ENCODE measurements at regions not wholly inside any gene's neighbourhood (a gene's known extent, or its start where the extent isn't known, plus 50 kb on each side); places are given as distances from the start of the nearest gene placed in this dataset.
A peak's percentile ranks its signal among the peaks of the same experiment; 100 is the strongest.

GRCh38 chr14:97200245-97200644 is 403.1 kb downstream of the VRK1 start:
- DNase-seq (ENCODE audit: low read depth): no peak

DNA sequence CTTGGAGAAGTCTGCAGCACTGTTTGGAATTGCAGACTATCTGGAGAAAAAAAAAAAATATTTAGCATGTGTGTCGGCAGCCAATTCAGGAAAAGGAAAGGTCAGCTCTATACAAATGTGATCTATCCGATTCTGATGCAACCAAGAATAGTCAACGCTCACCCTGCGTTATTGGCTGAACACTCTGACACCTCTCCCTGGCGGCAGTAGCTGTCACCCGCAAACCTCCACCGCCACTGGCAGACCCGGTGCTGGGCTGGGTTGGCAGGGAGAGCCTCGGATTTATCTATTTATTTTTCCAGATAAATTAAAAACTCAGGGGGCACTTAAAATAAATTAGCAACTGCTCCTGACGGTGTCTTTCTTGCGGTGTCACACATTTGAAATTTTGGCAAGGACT is 409.7 kb downstream of the VRK1 start:
- no peak for DNase-seq (ENCODE audit: low read depth)

GRCh38 chr14:97210202-97210601 is 413.0 kb downstream of the VRK1 start:
- no peak for DNase-seq (ENCODE audit: low read depth)

GRCh38 chr14:97212399-97212798 is 415.2 kb downstream of the VRK1 start:
- peak; percentile 41 for DNase-seq (ENCODE audit: low read depth)

GRCh38 chr14:97213720-97214119 is 416.5 kb downstream of the VRK1 start:
- no peak for DNase-seq (ENCODE audit: low read depth)

DNA sequence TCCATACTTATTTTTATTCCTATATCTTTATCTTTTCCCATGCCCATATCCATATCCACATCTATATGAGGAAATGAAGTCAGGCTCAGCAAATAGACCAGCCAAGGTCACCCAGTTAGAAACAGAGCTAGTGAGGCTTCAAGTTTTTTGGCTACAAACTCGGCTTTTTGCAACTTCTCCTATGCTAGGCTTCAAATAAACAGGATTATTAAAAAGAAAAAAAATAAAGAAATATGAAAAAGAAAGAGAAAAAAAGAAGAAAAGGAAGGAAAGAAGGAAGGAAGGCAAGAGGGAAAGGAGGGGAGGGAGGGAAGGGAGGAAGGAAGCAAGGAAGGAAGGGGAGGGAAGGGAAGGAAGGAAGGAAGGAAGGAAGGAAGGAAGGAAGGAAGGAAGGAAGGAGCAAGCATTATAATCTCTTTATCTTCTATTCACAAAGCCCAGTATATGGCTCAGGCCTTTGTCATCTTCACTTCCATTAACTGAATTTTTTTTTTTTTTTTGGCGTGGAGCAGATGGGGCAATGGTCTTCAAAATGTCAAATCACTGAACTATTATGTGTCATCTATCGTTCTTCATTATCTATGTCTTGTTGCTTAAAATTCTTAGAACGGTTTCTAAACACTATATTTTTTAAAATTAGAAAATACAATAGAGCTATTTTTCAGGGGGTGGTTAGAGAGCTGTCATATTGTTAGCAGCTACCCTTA is 418.2 kb downstream of the VRK1 start:
- DNase-seq (ENCODE audit: low read depth): no peak

- DNase-seq (ENCODE audit: low read depth): no peak
These were observed 420.1 kb downstream of the VRK1 start for GRCh38 chr14:97217111-97217885.

GRCh38 chr14:97218274-97218673 is 421.1 kb downstream of the VRK1 start:
- no peak for DNase-seq (ENCODE audit: low read depth)

DNA sequence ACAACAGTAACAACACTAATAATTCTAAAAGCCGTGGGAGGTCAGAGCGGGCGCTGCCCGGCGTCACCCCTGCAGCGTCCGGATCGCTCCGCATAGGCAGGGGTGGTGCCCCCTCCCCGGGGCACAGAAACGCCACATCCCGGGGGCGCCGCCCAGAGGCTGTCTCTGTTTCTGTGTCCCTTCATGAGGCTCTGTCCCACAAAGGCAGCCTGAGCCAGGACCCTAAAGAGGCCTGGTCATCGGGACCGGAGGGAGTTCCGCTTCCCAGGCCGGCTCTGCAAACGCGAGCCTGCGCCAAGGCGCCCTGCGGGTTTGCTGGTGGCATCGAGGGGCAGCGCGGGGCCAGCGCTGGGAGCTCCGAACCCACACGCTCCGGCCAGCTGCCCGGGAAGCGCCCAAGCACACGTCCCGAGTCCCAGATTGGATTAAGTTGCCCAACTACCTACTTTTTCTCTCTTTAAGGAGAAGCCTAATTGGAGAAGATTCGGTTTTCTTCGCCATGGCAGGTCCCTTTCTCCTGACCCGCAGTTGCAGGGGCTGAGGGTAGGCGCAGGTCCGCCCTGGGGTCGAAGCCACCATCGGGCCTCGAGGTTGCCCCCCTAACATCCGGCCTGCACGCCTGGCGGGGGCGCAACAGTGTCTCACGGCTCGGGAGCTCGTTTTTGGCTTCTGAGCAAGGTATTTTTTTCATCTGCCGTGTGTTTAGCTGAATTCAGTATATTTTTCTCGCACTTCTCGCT is 421.7 kb downstream of the VRK1 start:
- DNase-seq (ENCODE audit: low read depth): no peak

DNA sequence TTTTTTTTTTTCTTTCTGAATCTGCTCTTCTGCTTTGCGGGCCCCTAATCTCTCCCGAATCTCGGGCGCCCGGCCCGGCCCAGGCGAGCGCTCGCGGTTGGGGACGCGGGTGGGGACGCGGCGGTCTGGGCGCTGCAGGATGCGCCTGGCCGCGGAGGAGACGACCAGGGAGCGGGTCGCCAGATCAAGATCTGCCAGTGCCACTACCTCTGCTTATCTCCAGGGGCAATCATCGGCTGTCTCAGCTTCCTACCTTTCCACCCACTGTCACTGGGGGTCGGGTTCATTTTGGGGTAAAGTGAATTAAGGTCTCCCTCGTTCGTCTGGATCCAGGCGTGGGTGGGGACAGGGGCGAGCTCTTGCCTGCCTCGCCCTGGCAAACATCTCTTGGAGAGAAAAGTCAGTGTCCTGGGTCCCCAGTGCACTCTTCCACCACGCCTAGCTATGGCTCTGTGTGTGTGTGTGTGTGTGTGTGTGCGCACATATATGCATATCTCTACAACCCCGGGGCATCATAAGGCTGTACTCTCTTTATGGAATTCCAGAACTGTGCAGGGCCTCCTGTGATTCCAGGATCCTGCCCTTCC is 422.3 kb downstream of the VRK1 start:
- no peak for DNase-seq (ENCODE audit: low read depth)

DNA sequence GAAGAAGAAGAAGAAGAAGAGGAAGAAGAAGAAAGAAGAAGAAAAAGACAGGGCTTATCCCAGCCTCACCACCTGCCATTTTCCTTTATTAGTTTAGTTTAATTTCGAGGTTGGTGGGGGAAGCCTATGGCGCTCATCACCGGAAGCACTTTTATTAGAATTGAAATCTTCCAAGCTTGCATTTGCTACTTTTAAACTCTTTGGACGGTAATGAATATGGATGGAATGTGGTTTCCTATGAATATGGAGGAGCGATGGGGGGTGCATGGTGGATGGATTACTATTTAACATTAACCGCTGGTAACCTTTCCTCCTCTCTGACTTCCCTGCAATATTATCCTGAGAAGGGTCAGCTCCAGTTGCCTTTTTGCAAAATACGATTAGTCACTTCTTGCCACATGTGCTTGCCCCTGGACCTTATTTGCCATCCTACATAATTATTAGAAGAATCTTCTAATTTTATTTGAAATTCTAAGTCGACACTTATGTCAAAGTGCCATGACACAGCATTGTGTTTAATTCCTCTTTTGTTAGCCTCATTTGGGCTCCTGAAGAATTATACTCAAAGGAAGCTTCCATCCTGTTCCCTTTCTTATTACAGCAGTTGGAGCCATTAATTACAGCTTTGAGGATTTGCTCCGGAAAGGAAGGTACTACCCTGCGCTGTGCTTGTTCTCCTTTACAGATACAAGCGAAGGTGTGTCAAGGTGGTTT is 424.5 kb downstream of the VRK1 start:
- DNase-seq (ENCODE audit: low read depth): peak; percentile 38

DNA sequence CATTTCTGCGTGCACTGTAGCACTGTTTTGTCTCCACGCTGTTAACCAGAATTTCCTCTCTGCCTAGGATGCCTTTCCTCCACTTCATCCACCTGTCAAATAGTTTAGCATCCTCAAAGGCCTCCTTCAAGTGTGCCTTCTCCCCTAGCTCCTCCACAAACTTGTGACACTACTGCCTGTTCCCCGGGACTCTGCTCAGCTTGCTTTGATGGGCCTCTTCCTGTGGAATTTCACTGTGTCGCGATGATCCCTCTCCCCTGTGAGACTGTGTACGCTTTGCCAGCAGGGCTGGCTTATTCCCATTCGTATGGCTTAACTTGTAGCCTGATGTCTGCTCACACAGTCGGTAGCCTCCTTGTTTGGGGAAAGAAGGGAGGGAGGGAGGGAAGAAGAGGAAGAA is 426.8 kb downstream of the VRK1 start:
- DNase-seq (ENCODE audit: low read depth): no peak

- no peak for DNase-seq (ENCODE audit: low read depth)
These were observed 432.9 kb downstream of the VRK1 start for GRCh38 chr14:97230051-97230450.

GRCh38 chr14:97233319-97233985 is 436.3 kb downstream of the VRK1 start:
- no peak for DNase-seq (ENCODE audit: low read depth)

DNA sequence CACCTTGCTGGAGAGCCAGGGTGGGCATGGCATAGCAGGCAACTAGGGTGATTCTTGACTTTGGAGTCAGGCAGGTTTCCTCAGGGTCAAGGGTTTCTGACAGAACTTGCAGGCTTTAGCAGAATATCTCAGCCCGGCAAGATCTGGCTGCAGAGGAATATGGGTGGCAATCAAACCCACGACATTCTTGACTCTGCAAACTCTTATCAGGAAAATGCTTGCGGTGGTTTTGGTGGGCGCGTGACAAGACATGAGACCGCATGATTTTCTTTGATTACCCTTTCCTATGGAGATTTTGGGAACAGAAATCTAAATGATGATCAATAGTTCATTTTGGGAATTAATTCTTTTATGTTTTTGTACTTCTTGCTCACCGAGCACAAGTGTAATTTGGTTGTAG is 449.5 kb downstream of the VRK1 start:
- DNase-seq (ENCODE audit: low read depth): no peak

DNA sequence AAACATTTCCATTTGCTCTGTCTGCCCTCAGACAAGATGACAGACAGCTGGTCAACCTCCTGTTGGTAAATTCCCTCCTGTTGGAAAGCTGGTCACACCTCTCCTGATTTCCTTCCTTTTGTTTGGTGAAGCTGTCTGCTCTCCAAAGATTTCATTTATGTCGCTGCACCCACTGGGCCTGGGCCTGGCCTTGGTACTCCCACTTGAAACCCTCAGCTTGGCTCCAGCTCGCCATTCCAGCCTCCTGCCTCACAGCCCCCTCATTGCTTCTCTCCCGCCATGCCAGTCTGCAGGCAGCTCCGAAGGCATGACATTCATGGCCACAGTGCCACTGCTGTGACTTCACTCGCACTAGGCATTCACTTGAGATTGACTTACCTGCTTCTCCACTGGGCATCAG is 451.8 kb downstream of the VRK1 start:
- no peak for DNase-seq (ENCODE audit: low read depth)

DNA sequence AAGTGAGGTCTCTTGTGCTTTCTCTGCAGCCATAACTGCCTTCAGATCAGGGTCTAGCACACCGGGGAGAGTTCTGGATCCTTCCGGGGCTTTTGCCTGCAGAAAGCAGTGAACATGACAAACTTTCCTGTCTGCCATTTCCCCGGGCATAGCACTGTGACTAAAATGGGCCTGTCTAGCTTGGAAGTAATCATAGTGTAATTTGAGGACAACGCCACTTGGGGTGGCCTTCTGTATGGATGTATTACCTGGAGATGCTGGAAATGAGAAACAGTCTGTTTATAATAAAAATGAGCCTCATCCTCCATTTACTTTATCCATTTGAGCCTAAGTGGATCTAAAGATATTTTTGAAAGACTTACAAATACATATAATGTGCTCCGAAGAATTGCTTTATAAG is 453.7 kb downstream of the VRK1 start:
- no peak for DNase-seq (ENCODE audit: low read depth)

- DNase-seq (ENCODE audit: low read depth): no peak
These were observed 454.4 kb downstream of the VRK1 start for GRCh38 chr14:97251491-97252155.

- no peak for DNase-seq (ENCODE audit: low read depth)
These were observed 456.6 kb downstream of the VRK1 start for GRCh38 chr14:97253756-97254155.

DNA sequence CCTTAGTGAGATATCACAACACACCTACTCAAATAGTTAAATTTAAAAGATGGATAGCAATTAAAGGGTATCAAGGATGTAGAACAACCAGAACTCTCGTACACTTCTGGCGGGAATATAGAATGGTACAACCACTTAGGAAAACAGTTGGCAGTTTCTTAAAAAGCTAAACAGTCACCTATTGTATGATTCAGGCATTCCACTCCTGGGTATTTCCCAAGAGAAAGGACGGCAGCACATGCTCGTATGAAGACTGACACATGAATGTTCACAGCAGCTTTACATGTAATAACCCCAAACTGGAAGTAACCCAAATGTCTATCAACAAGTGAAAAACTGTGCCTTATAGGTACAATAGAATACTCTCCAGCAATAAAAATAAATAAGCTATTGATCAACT is 465.2 kb downstream of the VRK1 start:
- DNase-seq (ENCODE audit: low read depth): peak; percentile 52
